Pancreas (tissue), 10 donors: ENCODE measurements at regions not wholly inside any gene's neighbourhood (a gene's known extent, or its start where the extent isn't known, plus 50 kb on each side); places are given as distances from the start of the nearest gene placed in this dataset.

Experiments used
- ATAC-seq, 4 donors: fragments of 200-7000 bp; cut with Tn5 transposase; one replicate each; pipeline versions ENCODE4 v1.8.0 to v1.9.1; 2020; ENCODE audit warnings: mild to moderate bottlenecking in 4 of 4, moderate library complexity in 4 of 4
- DNase-seq, 6 donors: peaks; one replicate each; pipeline ENCODE4 v3.0.0-alpha.2; 2020
- FAIRE-seq: peaks from 2 replicates; lab custom pipeline; 2012; peaks lifted over from hg19 to GRCh38; lab: Jason Lieb, UNC
- H3K27ac ChIP-seq, 4 donors: fragments of 200-600 bp; sonication (generic); 1 replicate in 3 of 4; 2 replicates in 1 of 4; pipeline versions ENCODE4 v1.5.0 to v1.8.0; 2020
- H3K27me3 ChIP-seq, 4 donors: fragments of 200-600 bp; one replicate each; pipeline ENCODE4 v1.8.0; 2021
- H3K36me3 ChIP-seq, 3 donors: fragments of 200-600 bp; sonication (generic) in 1 of 3; one replicate each; pipeline versions ENCODE4 v1.5.0 to v1.8.0; 2020 to 2021
- H3K4me1 ChIP-seq, 3 donors: fragments of 200-600 bp; one replicate each; pipeline ENCODE4 v1.8.0; 2021
- H3K4me3 ChIP-seq, 4 donors: fragments of 200-600 bp; sonication (generic) in 2 of 4; one replicate each; pipeline versions ENCODE4 v1.5.0 to v1.8.0; 2020 to 2021
- H3K9me3 ChIP-seq, 4 donors: fragments of 200-600 bp; one replicate each; pipeline ENCODE4 v1.8.0; 2021
- CTCF ChIP-seq, 4 donors: fragments of 200-600 bp; sonication (generic) in 3 of 4; IDR thresholded peaks; one replicate each; pipeline versions ENCODE4 v1.5.0 to v1.8.0; 2021; ENCODE audit warnings: antibody characterized with exemption in 4 of 4
- WGBS, 2 donors: extraction: QIAGEN DNeasy Blood & Tissue Kit; methylation state at CpG; one replicate each; pipeline ENCODE4 v1.1.7; 2013; 5-methylcytosine and 5-hydroxymethylcytosine counted together
- intact Hi-C, 3 donors: fragments of 100-400 bp; cut with DNase I; formaldehyde crosslinking; loops; one replicate each; pipeline versions ENCODE4 v1.11.1 to v1.14.2; 2022
- donor health status: healthy with polysubstance abuse.
- donor health status: DM: no; HTN: no; CAD: no; lungs with moderate emphysema.
- donor health status: DM: no; HTN: no; CAD: no.
- donor health status: control.
- donor health status: control.
- donor health status: Bipolar disorder and iron deficiency.
- donor health status: DM: yes; HTN: yes; CAD: no.
- donor health status: DM: no; HTN: no; CAD: no.
- donor health status: DM: no; HTN: no; CAD: no.
- donor health status: DM: yes; HTN: yes; CAD: no.

GRCh38 chr18:22307528-22307927 lies 110.2 kb downstream of the CTAGE1 start:
- no peak for ATAC-seq
- FAIRE-seq, result no peak
- H3K4me3 ChIP-seq, result no peak overlapping the region
- WGBS, 2 donors, result 34 to 47% methylated on average over 2 of the region's 2 CpGs
- no peaks in the 10 kb centered on the region for H3K4me1 ChIP-seq
- no peaks in the 10 kb centered on the region for H3K27me3 ChIP-seq
- H3K36me3 ChIP-seq, result no peaks in the 10 kb centered on the region
- H3K9me3 ChIP-seq, result no peaks in the 10 kb centered on the region
- no peak for TF ChIP-seq CTCF (IDR thresholded peaks at IDR 0.05)
- H3K27ac ChIP-seq, result no peak overlapping the region
- DNase-seq, result no peak
- intact Hi-C loops, result no loop called here

GRCh38 chr18:22303927-22304326 lies 113.8 kb downstream of the CTAGE1 start:
- Histone ChIP-seq H3K4me3 (no peak overlapping the region), H3K27me3 (no peaks in the 10 kb centered on the region), H3K9me3 (no peaks in the 10 kb centered on the region), H3K36me3 (no peaks in the 10 kb centered on the region), H3K27ac (no peak overlapping the region), H3K4me1 (no peaks in the 10 kb centered on the region)
- 85 to 88% methylated on average over 5 of the region's 5 CpGs for WGBS, 2 donors
- TF ChIP-seq CTCF (IDR thresholded peaks at IDR 0.05), result no peak
- ATAC-seq, result no peak
- intact Hi-C loops, result no loop called here
- DNase-seq, result no peak
- FAIRE-seq, result no peak

- intact Hi-C loops, result no loop called here
- FAIRE-seq (no peak), ATAC-seq (no peak)
These were observed 115.6 kb downstream of the CTAGE1 start for GRCh38 chr18:22302144-22302543.

GRCh38 chr18:22300665-22301636 lies 116.8 kb downstream of the CTAGE1 start:
- intact Hi-C loops, result no loop called here
- Histone ChIP-seq H3K27me3 (no peaks in the 10 kb centered on the region), H3K9me3 (no peaks in the 10 kb centered on the region), H3K36me3 (no peaks in the 10 kb centered on the region), H3K27ac (no peak overlapping the region), H3K4me3 (no peak overlapping the region), H3K4me1 (no peaks in the 10 kb centered on the region)
- WGBS, 2 donors, result 59 to 62% methylated on average over 10 of the region's 10 CpGs
- DNase-seq (no peak), ATAC-seq (no peak), FAIRE-seq (no peak)
- no peak for TF ChIP-seq CTCF (IDR thresholded peaks at IDR 0.05)

More at GRCh38 chr18:22302144-22302543, 115.6 kb downstream of the CTAGE1 start:
- H3K4me3 ChIP-seq, result no peak overlapping the region
- no peak for DNase-seq
- H3K27me3 ChIP-seq, result no peaks in the 10 kb centered on the region
- no peaks in the 10 kb centered on the region for H3K36me3 ChIP-seq
- H3K4me1 ChIP-seq, result no peaks in the 10 kb centered on the region
- H3K27ac ChIP-seq, result no peak overlapping the region
- 76 to 84% methylated on average over 6 of the region's 6 CpGs for WGBS, 2 donors
- no peak for TF ChIP-seq CTCF (IDR thresholded peaks at IDR 0.05)
- H3K9me3 ChIP-seq, result no peaks in the 10 kb centered on the region

- no peak for ATAC-seq
- H3K4me1 ChIP-seq, result no peaks in the 10 kb centered on the region
- H3K27ac ChIP-seq, result no peak overlapping the region
- H3K36me3 ChIP-seq, result no peaks in the 10 kb centered on the region
- FAIRE-seq, result no peak
- H3K27me3 ChIP-seq, result no peaks in the 10 kb centered on the region
- no peak overlapping the region for H3K4me3 ChIP-seq
- no peaks in the 10 kb centered on the region for H3K9me3 ChIP-seq
- DNase-seq, result no peak
- TF ChIP-seq CTCF (IDR thresholded peaks at IDR 0.05), result no peak
- 78 to 87% methylated on average over 3 of the region's 3 CpGs for WGBS, 2 donors
- intact Hi-C loops, result no loop called here
These were observed 120.7 kb downstream of the CTAGE1 start for GRCh38 chr18:22297008-22297407.
